Spleen (tissue), 11 donors: ENCODE measurements at regions not wholly inside any gene's neighbourhood (a gene's known extent, or its start where the extent isn't known, plus 50 kb on each side); places are given as distances from the start of the nearest gene placed in this dataset.

Experiments
- DNase-seq: peaks from one replicate; pipeline ENCODE4 v3.0.0-alpha.2; 2020
- H3K27ac ChIP-seq, 8 donors: fragments of 200-600 bp; sonication (generic) in 7 of 8; 1 replicate in 4 of 8; 2 replicates in 4 of 8; pipeline versions ENCODE4 v1.5.0 to v1.8.0; 2016 to 2021; ENCODE audit warnings: inconsistent platforms in 4 of 8, mild to moderate bottlenecking in 4 of 8, moderate library complexity in 1 of 8
- H3K27me3 ChIP-seq, 7 donors: fragments of 200-600 bp; sonication (generic) in 6 of 7; replicated peaks in 1 of 7; 1 replicate in 4 of 7; 2 replicates in 3 of 7; pipeline versions ENCODE4 v1.5.0 to v1.8.0; 2016 to 2021; ENCODE audit warnings: inconsistent platforms in 3 of 7, mild to moderate bottlenecking in 1 of 7
- H3K36me3 ChIP-seq, 6 donors: fragments of 200-600 bp; sonication (generic) in 5 of 6; 1 replicate in 4 of 6; 2 replicates in 2 of 6; pipeline versions ENCODE4 v1.5.0 to v1.8.0; 2016 to 2021; ENCODE audit warnings: inconsistent platforms in 2 of 6
- H3K4me1 ChIP-seq, 6 donors: fragments of 200-600 bp; sonication (generic) in 5 of 6; 1 replicate in 3 of 6; 2 replicates in 3 of 6; pipeline versions ENCODE4 v1.5.0 to v1.8.0; 2016 to 2021; ENCODE audit warnings: inconsistent platforms in 3 of 6
- H3K4me3 ChIP-seq, 8 donors: fragments of 200-600 bp; sonication (generic) in 7 of 8; 1 replicate in 4 of 8; 2 replicates in 4 of 8; pipeline versions ENCODE4 v1.5.0 to v1.8.0; 2016 to 2021; ENCODE audit warnings: inconsistent platforms in 4 of 8, mild to moderate bottlenecking in 4 of 8, moderate library complexity in 2 of 8
- H3K9me3 ChIP-seq, 8 donors: fragments of 200-600 bp; sonication (generic) in 7 of 8; 1 replicate in 4 of 8; 2 replicates in 4 of 8; pipeline versions ENCODE4 v1.5.0 to v1.8.0; 2016 to 2021; ENCODE audit warnings: inconsistent platforms in 4 of 8
- POLR2A ChIP-seq, 3 donors: fragments of 450-650 bp; IDR thresholded peaks; one replicate each; pipeline ENCODE4 v1.5.1; 2017; ENCODE audit warnings: antibody characterized with exemption in 3 of 3, mild to moderate bottlenecking in 1 of 3
- POLR2AphosphoS5 ChIP-seq, 3 donors: sonication (generic); formaldehyde crosslinking; IDR thresholded peaks; one replicate each; pipeline ENCODE4 v1.5.1; 2017; ENCODE audit warnings: antibody characterized with exemption in 3 of 3
- WGBS, 5 donors: extraction: QIAGEN DNeasy Blood & Tissue Kit in 3 of 5; methylation state at CpG; one replicate each; pipeline versions ENCODE4 v1.1.5 to v1.1.7; 2013 to 2018; 5-methylcytosine and 5-hydroxymethylcytosine counted together
- intact Hi-C: fragments of 100-400 bp; cut with DNase I; formaldehyde crosslinking; loops from one replicate; pipeline ENCODE4 v1.15.0; 2023; ENCODE audit warnings: low total_unique reads
- TF ChIP-seq, protein P1 (sequence below), 11 experiments: fragments of 200-600 bp in 7 of 11; fragments of 450-650 bp in 4 of 11; sonication (generic) in 4 of 11; IDR thresholded peaks in 8 of 11; conservative IDR thresholded peaks in 3 of 11; 1 replicate in 7 of 11; 2 replicates in 4 of 11; pipeline versions ENCODE4 v1.4.0 to v1.8.0; 2016 to 2021; ENCODE audit warnings: antibody characterized with exemption in 11 of 11, inconsistent platforms in 4 of 11, mild to moderate bottlenecking in 1 of 11
- donor health status: healthy with polysubstance abuse.
- donor health status: DM: no; HTN: no; CAD: no; lungs with moderate emphysema.
- donor health status: DM: no; HTN: no; CAD: no.
- donor health status: Bipolar disorder and iron deficiency.
- donor health status: healthy.
- donor health status: DM: no; HTN: no; CAD: no.
- donor health status: DM: yes; HTN: yes; CAD: no.

DNA sequence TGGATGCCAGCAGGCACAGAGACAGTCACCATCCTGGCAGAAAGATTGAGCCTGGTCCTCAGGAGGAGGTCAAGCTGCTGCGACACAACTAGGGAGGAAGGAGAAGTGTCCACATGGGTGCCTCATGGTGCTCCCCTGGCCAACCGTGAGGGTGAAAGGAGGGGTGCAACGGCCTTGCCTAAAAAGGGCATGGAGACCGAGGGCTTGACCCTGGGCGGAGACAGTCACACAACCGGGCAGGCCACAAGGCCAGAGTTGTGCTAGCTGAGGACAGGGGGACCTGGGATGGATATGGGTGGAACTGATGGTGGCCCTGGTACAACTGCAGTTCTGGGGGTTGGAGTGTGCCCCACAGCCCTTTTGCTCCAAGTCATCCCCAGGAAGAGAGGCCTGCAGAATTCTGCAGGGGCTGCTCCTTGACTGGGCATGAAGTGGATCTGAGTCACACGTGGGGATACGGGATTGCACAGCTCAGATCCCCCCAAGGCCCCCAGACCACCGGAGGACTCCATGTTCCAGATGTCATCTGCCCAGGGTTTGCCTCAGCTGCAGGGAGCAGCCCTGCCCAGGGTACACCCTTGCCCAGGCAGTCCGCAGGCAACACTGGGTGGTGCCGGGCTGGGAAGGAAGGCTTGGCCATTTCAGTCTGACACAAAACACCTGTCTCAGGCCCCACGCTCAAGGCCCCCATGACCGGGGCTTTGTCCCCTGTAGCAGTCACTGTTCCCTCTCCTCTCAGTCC is 602.3 kb upstream of the MGMT start:
- intact Hi-C loops, result no loop called here
- DNase-seq, result no peak
- H3K27ac ChIP-seq, result no peak overlapping the region
- H3K36me3 ChIP-seq, result no peaks in the 10 kb centered on the region
- 89 to 97% (median 90%) methylated on average over 10 to 13 of the region's 13 CpGs for WGBS, 5 donors
- H3K4me1 ChIP-seq, result no peaks in the 10 kb centered on the region
- H3K4me3 ChIP-seq, result no peak overlapping the region
- H3K9me3 ChIP-seq, result no peaks in the 10 kb centered on the region
- no peak for TF ChIP-seq POLR2AphosphoS5 (IDR thresholded peaks at IDR 0.05)
- TF ChIP-seq, protein P1, sequence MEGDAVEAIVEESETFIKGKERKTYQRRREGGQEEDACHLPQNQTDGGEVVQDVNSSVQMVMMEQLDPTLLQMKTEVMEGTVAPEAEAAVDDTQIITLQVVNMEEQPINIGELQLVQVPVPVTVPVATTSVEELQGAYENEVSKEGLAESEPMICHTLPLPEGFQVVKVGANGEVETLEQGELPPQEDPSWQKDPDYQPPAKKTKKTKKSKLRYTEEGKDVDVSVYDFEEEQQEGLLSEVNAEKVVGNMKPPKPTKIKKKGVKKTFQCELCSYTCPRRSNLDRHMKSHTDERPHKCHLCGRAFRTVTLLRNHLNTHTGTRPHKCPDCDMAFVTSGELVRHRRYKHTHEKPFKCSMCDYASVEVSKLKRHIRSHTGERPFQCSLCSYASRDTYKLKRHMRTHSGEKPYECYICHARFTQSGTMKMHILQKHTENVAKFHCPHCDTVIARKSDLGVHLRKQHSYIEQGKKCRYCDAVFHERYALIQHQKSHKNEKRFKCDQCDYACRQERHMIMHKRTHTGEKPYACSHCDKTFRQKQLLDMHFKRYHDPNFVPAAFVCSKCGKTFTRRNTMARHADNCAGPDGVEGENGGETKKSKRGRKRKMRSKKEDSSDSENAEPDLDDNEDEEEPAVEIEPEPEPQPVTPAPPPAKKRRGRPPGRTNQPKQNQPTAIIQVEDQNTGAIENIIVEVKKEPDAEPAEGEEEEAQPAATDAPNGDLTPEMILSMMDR (IDR thresholded peaks at IDR 0.05 in 8 of 11, conservative IDR thresholded peaks at IDR 0.05 in 3 of 11), result no peak
- no peak for TF ChIP-seq POLR2A (IDR thresholded peaks at IDR 0.05)
- H3K27me3 ChIP-seq, result peaks cover 0 to 5% (median 0%) of the 10 kb centered on the region in 7 donors

DNA sequence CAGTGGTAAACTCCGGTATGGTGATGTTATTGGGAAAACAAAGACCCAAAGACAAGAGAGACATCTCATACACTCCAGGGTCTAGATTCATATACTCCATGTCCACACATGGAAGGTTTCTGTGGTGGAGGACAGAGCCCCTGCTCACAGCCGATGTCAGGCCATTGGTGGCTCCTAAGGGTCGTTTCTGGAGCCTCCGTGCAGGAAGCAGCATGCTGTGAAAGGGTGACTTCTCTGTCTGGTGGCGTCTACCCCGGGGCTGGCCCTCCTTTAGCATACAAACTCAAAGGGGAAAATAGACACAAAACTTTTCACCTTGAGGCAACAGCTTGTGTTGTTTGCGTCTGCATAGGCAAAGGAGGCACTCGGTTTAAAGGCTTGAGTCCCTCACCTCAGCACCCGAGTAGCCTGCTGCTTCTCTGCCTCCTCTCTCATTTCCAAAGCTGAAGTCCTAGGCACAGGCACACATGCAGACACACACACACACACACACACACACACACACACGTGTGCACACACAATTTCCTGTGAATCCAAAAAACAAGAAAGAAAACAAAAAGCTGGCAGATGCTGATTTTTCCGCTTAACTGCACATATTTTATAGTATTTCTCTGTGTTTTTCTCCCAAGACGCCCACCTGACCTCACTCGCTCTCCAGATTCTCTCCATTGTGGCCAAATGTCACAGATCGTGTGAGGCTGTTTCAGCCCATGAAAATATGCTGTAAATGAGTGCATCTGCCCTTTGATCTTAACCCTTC is 601.4 kb upstream of the MGMT start:
- H3K27me3 ChIP-seq, result peaks cover 0 to 3% (median 0%) of the 10 kb centered on the region in 7 donors
- no peak overlapping the region for H3K27ac ChIP-seq
- TF ChIP-seq POLR2AphosphoS5 (IDR thresholded peaks at IDR 0.05) (no peak), POLR2A (IDR thresholded peaks at IDR 0.05) (no peak)
- TF ChIP-seq, protein P1 (IDR thresholded peaks at IDR 0.05 in 8 of 11, conservative IDR thresholded peaks at IDR 0.05 in 3 of 11), result no peak
- DNase-seq, result no peak
- WGBS, 5 donors, result 69 to 80% (median 78%) methylated on average over 14 of the region's 14 CpGs
- no peaks in the 10 kb centered on the region for H3K4me1 ChIP-seq
- H3K9me3 ChIP-seq, result no peaks in the 10 kb centered on the region
- intact Hi-C loops, result no loop called here
- H3K36me3 ChIP-seq, result no peaks in the 10 kb centered on the region
- H3K4me3 ChIP-seq, result no peak overlapping the region

DNA sequence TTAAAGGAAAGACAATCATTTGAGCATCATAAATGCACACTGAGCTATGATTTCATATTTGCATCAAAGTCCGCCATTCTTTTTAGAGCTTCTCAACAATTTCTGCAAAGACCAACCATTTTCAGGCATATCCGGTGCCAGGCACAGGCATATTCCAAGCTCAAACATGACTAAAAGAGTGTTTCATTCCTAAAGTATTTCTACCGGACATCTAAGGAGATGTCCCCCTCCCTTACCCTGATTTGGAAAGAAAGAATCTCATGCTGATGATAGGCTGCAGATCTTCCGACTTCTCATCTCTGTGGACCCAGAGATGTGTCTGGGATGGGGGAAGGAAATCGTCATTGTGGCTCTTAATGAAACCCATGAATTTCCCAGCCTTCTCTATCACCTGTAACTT is 600.5 kb upstream of the MGMT start:
- no peaks in the 10 kb centered on the region for H3K4me1 ChIP-seq
- H3K36me3 ChIP-seq, result no peaks in the 10 kb centered on the region
- H3K9me3 ChIP-seq, result no peaks in the 10 kb centered on the region
- H3K27me3 ChIP-seq, result no peaks in the 10 kb centered on the region
- no peak for DNase-seq
- no peak overlapping the region for H3K27ac ChIP-seq
- TF ChIP-seq POLR2AphosphoS5 (IDR thresholded peaks at IDR 0.05) (no peak), POLR2A (IDR thresholded peaks at IDR 0.05) (no peak)
- TF ChIP-seq, protein P1 (IDR thresholded peaks at IDR 0.05 in 8 of 11, conservative IDR thresholded peaks at IDR 0.05 in 3 of 11), result no peak
- 69 to 91% (median 73%) methylated on average over 5 of the region's 5 CpGs for WGBS, 5 donors
- H3K4me3 ChIP-seq, result no peak overlapping the region
- intact Hi-C loops, result no loop called here

DNA sequence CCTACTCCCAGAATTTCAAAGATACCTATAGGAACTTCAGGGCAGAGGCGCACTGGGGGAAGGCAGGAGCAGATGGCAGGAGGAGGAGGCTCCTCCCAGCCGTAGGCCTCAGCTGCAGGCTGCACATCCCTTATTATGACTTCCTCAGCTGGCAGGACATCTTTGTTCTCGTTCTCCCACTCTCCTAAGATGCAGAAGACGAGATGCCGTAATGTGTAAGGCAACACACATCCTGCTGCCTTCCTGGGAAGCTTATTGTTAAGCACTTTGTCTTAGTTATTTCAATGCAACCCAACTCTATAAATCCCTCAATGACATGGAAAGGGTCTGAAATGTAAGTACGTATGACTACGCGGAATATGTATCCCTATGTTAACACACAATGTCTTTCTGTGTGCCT is 599.8 kb upstream of the MGMT start:
- Histone ChIP-seq H3K27me3 (no peaks in the 10 kb centered on the region), H3K4me3 (no peak overlapping the region), H3K4me1 (no peaks in the 10 kb centered on the region), H3K27ac (no peak overlapping the region), H3K36me3 (no peaks in the 10 kb centered on the region), H3K9me3 (no peaks in the 10 kb centered on the region)
- intact Hi-C loops, result no loop called here
- WGBS, 5 donors, result 81 to 88% (median 86%) methylated on average over 8 of the region's 8 CpGs
- TF ChIP-seq, protein P1 (IDR thresholded peaks at IDR 0.05 in 8 of 11, conservative IDR thresholded peaks at IDR 0.05 in 3 of 11), result no peak
- TF ChIP-seq POLR2AphosphoS5 (IDR thresholded peaks at IDR 0.05), result no peak
- TF ChIP-seq POLR2A (IDR thresholded peaks at IDR 0.05), result no peak
- no peak for DNase-seq
